GM19099 (cell line): ENCODE measurements at regions not wholly inside any gene's neighbourhood (a gene's known extent, or its start where the extent isn't known, plus 50 kb on each side); places are given as distances from the start of the nearest gene placed in this dataset.

Source experiments
- POLR2A ChIP-seq: IDR thresholded peaks from 3 replicates; pipeline ENCODE4 v1.6.1; 2011; ENCODE audit warnings: low read depth; ENCODE audit not compliant: insufficient read length; ENCODE audit errors: extremely low read depth

DNA sequence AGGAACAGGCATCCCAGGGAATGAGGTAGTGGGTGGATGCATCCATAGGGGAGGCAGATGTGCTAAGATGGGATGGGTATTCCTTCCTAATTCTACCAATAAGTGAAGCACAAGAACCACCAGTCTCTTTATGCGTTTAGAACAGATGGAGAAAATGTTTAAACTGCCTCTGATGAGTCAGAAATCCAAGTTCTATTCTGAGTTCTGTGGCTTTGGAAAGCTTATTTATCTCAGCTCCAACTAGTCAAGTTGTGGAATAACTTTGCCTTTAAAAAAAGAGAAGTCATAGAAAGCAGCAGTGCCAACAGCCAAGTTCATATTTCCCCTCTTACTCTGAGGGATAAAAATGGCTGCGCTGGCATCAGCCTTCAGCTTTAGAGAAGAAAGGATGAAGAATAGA, 761.7 kb downstream of the IGSF11 start:
- TF ChIP-seq POLR2A: no peak

- no peak for TF ChIP-seq POLR2A
Observed at GRCh38 chr3:118277814-118278213, 756.8 kb downstream of the IGSF11 start.

DNA sequence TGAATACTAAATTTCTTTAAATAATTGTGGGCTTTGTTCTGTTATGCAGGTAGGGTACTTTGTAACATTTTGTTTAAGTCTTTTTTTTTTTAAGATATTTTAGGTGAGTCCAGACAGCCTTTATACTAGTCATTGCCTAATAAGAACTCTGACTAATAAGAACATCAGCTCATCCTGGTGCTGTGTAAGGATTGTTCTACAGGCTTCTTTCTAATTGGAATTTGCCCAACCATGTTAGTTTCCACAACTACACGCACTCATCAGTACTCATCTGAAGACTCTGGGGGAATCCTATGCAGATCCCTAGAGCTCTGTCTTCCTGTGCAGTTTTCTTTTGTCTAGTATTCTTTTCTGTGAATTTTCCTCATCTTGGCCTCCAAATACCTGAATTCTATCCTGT, 741.8 kb downstream of the IGSF11 start:
- TF ChIP-seq POLR2A: no peak

DNA sequence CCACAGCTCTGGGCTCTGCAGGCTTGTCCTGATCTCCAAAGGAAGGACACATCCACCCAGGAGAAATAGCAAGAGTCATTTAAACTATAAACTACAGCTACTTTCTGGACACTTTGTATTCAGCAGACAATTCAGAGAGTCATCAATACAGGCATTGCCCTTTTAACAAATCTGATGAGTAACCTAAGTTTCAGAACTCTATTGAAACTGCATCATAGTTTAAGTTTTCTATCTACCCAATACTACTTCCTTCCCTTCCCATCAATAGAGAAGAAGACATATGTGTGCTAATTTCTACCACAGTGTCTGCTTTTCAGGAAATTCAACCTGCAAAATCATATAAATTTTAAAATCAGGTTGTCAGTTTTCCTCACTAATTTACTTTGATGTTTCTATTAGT, 736.5 kb downstream of the IGSF11 start:
- no peak for TF ChIP-seq POLR2A

GRCh38 chr3:118304557-118304956, 730.1 kb downstream of the IGSF11 start:
- no peak for TF ChIP-seq POLR2A

- TF ChIP-seq POLR2A: no peak
Observed at GRCh38 chr3:118332699-118333098, 701.9 kb downstream of the IGSF11 start.

- TF ChIP-seq POLR2A: no peak
Observed at GRCh38 chr3:118337649-118338048, 697.0 kb downstream of the IGSF11 start.

DNA sequence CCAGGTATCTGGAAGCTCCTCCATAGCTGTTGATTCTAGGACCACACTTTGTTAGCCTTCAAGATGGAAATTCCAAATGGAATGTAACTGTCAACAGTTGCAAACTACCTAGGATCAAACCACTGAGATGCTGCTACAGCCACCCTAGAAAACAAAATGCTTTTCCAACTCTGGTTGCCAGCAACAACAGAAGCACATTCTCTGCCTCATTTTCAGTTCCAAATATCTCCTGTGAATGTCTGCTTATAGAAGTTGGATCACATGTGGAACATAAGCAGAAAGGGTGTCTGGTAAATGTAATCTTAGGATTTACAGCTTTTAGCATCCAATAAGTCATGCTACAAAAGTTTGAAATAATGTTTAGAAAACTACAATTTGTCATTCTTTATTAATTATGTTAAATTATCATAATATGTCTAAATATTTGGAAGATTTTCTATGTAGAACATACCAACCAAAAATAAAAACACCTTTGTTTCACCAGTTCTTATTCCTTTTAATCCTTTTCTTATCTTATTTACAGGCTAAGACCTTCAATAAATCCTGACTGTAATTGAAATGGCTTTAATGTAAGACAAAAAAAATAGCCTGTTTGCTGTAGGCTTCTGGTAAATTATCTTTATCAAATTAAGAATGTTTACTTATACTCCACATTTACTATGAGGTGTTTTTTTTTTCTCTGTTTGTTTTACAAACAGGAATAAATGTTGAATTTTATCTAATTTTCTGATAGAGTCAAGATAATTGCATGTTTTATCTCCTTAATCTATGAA, 687.1 kb downstream of the IGSF11 start:
- no peak for TF ChIP-seq POLR2A

GRCh38 chr3:118348169-118348557, 686.5 kb downstream of the IGSF11 start:
- TF ChIP-seq POLR2A: no peak

- no peak for TF ChIP-seq POLR2A
Observed at GRCh38 chr3:118354556-118354955, 680.1 kb downstream of the IGSF11 start.

GRCh38 chr3:118369892-118370491, 664.7 kb downstream of the IGSF11 start:
- no peak for TF ChIP-seq POLR2A

DNA sequence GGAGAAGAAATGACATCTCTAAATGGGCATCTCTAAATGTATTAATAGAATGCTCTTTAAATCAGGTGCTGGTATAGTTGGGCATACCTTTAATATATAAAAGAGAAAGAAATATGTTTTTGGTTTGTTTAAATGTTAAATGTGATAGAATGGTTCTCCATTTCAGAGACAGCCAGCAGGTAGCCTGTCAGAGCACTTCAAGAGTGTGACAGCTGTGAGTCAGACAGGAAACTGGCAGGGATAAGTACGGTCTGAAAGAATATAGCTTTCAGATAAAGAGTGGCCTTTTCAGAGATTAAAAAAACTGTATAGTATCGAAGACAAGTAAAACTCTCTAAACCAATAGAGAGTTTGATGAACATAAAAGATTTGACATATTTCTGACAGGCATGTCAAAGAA, 654.1 kb downstream of the IGSF11 start:
- no peak for TF ChIP-seq POLR2A

DNA sequence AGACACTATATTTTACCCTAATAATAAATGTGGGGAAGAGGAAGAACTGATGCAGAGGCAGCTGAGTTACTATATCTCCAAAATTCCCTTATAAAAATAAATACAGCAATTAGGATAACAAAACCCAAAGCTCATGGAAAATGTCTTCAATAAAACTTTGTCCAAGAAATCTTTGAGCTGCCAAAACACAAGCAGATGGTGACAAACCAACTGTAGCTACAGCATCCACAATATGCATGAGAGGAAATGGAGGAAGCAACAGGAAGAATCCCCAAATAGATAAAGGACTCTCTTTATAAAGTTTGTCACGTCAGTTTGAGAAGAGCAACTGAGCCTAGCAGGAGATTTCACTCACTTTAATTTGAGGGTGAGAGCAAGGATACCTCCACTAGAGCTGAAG, 638.2 kb downstream of the IGSF11 start:
- no peak for TF ChIP-seq POLR2A

DNA sequence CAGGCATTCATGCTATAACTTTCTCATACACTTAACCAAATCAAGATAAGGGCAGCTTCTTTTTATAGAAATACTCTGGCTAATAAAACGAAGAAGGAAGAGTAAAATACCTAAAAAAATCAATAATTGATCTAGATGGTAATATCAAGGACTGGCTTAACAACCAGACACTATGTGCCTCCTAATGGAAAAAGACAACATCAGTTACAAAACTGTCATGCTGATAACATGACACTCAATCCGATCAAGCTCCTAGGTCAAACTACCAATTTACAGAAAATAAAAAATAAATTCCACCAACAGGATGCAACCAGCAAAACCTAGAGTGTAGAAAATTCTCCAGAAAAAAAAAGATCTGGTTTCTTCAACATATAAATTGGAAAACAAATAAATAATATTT, 634.6 kb downstream of the IGSF11 start:
- no peak for TF ChIP-seq POLR2A

- no peak for TF ChIP-seq POLR2A
Observed at GRCh38 chr3:118400886-118401285, 633.8 kb downstream of the IGSF11 start.

GRCh38 chr3:118401887-118402286, 632.8 kb downstream of the IGSF11 start:
- TF ChIP-seq POLR2A: no peak
